HG03103 (cell line): ENCODE measurements at regions not wholly inside any gene's neighbourhood (a gene's known extent, or its start where the extent isn't known, plus 50 kb on each side); places are given as distances from the start of the nearest gene placed in this dataset.

Experiments
- ATAC-seq: cut with Tn5 transposase; IDR thresholded peaks from one replicate; pipeline ENCODE4 v1.9.1; 2021; ENCODE audit warnings: low read depth; ENCODE audit not compliant: unreplicated experiment

DNA sequence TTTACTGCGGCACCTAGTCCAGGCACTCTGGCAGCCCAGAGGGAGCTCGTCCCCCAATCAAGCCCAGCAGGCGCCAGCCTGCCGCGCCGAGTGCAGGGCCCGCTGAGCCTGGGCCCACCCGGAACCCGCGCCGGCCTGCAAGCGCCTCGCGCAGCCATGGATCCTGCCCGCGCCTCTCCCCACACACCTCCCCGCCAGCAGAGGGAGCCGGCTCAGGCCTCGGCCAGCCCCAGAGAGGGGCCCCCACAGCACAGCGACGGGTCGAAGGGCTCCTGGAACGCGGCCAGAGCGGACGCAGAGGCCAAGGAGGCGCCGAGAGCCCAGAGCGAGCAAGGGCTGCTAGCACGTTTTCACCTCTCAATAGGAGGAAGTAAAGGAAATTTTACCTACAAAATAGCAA lies 767.0 kb downstream of the MRPL39 start:
- no peak for ATAC-seq

DNA sequence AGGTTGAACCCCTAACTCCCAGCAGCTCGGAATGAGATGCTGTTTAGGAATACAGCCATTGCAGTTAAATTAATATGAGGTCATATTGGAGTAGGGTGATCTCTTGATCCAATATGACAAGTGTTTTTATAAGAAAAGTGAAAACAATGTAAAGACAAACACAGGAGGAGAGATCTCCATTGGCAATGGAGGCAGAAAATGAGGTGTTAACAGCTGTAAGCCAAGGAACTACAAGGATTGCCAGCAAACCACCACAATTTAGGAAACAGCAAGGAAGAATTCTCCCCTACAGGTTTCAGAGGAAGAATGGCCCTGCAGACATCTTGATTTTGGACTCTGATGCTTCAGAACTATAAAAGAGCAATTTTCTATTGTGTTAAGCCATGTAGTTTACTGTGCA lies 774.3 kb downstream of the MRPL39 start:
- ATAC-seq: no peak

GRCh38 chr21:24829397-24829796 lies 777.9 kb downstream of the MRPL39 start:
- ATAC-seq: no peak

DNA sequence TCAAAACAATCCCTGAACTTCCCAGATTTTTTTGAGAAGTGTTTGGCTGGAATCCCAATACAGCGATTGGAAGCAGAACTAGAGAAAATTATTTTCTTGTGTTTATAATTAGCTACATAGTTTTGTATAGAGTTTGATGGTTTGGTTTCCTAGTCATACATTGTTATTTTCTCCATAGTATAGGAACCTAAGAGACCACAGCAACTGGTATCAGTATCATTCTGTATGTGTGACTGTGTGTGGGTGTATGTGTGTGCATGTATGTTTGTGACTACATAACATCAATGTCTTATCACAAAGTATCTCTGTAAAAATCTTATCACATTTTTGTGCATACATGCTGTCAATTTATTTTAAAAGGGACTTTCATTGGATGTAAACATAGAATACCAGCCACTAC lies 780.5 kb downstream of the MRPL39 start:
- ATAC-seq: no peak

GRCh38 chr21:24825348-24825747 lies 781.9 kb downstream of the MRPL39 start:
- ATAC-seq: no peak

GRCh38 chr21:24824209-24824608 lies 783.1 kb downstream of the MRPL39 start:
- no peak for ATAC-seq

DNA sequence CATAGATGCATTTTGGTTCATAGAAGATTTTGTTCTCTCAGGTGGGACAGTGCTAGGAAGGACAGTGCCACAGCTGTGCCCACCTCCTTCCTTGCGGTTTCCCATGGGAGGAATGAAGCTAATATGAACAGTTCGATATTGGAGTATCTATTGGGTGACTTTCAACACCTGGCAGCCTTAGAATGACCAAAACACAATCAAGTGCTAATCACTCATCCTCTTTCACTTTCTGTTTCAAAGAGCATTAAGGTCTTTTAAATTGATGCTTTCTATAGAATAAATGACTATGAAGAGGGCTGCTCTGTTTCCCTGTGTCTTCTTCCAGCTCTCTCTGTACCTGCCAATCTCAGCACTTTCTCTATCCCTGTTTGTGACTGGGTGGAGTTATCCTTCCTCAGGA lies 784.0 kb downstream of the MRPL39 start:
- ATAC-seq: no peak

DNA sequence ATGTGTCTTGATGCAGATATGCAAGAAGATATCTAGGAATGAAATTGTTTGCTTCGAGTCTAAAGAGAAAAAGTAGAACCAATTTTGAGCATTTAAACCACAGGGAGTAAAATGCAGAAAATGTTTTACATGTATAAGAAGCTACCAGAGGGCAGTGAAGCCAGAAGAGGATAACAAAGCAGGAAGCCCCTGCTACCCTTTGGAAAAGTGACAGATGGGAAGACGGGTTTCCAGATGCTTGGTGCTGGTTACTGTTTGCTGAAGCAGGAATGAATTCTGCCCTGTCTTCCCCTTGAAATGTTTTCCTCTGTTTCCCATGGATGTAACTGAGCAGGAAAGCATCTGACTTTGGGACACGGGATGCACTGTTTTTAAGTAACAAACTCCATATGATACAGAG lies 822.2 kb downstream of the MRPL39 start:
- ATAC-seq: no peak

DNA sequence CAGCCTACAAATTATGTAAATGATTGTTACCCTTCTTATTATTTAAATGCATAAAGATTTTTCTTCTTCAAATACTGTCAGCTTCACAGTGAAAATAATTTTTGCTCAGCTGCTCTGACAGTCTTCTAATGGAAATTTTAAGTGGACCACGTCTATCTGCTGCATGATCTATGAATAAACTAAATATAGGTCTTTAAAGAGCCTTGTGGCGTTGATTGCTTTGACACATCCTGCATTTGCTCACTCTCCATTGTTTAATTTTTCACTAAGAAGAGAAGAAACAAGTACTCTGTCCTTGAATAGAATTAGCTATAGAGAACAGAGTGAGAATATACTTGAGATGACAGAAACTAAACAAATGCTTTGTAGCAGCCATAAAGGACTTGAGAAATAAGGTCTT lies 826.1 kb downstream of the MRPL39 start:
- ATAC-seq: no peak

- ATAC-seq: no peak
These were observed 847.8 kb downstream of the MRPL39 start for GRCh38 chr21:24759348-24760075.

DNA sequence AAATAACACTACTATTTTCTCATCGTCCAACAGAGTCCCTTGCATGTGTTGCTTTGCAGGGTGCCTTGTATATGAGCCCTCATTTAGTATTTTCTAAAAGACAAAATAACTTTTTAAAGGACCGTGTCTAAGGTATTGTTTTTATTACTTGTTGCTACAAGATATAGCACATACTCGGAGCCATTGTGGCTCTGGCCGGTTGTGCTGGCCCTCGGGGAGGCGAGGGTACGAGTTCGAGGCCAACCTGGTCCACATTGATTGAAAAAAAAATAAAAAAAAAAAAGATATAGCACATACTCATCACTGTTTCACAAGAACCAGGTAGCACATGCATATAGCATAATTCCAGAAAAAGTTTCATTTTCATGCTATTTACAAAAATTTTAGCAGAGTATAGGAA lies 869.2 kb downstream of the MRPL39 start:
- no peak for ATAC-seq

GRCh38 chr21:24737296-24737850 lies 869.9 kb downstream of the MRPL39 start:
- no peak for ATAC-seq

- no peak for ATAC-seq
These were observed 876.6 kb downstream of the MRPL39 start for GRCh38 chr21:24730661-24731060.

DNA sequence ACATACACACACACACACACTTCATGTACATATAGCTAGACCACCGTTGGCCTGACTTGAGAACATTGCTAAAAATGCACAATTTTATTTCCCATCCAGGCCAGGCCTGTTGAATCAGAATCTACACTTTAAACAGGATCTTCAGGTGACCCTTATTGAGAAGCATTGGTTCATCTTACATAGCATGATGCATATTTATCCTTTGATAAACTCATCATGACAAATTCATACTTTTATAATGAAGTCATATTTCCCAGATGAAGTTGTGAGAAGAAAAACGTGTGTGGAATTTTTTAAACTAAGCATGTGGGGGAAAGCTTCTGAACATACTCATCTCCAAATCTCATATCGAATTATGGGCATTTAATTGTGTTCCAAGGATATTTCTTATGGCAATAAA lies 877.7 kb downstream of the MRPL39 start:
- ATAC-seq: no peak

DNA sequence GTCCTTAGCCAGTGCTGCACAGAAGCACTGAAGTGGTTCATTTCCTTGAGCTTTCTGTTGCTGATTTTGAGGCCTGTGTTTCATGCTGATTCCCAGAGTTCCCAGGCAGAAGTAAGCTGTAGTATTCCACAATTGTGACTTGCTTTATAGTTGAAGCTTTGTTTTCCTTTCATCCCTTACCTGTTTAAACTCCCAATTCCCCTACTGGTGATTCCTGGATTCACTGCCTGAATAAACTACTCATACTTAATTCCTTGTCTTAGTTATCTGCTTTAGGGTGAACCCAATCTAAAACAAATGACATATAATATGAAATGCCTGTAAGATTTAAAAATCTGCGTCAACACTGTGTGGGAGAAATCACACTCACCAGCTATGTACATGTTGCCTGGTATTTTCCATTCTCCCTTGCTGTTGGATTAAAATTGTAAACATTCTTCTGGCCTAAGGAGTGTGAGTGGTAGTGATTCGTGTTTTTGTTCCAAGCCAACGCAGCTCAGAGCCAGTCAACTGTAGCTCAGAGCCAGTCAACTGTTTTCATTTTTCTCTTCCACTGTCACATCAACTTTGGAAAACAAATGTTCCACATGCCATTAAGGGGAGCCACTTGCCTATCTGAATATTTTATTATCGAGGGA lies 879.4 kb downstream of the MRPL39 start:
- ATAC-seq: no peak

DNA sequence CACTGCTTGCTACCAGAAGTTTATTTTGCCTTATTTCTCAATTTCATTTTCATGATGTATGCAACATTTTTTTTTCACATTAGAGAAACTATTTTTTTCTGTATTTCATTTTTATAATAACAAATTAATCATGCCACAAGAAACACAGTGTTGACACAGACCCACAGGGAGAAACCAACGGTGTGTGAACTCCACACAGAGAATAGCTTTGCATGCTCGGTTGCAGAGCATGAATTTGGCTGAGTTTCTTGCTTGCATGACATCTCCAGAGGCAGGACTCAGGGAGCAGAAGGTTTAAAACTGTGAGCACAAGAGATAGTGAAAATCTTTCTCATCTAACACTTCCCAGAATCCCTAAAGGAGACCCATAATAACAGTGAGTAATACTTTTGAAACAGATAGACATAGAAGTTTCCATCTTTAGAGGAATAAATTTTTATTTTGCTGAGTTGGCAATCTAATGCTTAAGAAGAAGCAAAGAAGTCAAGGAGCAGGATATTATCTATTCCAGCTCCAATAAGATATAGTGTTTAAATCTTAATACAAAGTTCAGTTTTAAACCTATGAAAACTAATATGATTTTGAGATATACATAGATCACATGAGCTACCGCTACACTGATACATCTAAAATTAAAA lies 890.9 kb downstream of the MRPL39 start:
- no peak for ATAC-seq

DNA sequence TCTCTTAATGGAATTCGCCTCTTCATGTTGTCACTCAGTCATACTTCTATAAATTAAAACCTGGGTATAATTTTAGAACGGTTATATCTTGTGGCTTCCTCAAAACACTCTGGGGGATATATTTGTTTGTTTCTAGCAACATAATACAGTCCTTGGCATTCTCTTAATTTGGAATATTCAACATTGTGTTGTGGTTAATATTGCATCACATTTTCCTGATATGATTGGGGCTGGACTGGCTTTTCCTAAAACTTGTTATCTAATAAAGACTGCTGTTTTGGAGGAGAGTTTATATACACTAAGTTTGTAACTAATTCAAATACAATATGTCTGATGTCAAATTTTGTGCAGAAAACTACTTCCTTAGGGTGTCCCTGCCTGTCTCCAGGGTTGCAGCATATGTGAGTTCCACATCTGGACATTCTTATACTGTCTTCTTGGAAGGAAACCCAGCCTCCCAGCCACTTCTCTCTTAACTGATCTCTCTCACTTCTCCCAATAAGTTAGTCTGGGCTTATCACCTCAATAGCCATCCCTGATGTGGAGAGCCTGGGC lies 892.6 kb downstream of the MRPL39 start:
- no peak for ATAC-seq

DNA sequence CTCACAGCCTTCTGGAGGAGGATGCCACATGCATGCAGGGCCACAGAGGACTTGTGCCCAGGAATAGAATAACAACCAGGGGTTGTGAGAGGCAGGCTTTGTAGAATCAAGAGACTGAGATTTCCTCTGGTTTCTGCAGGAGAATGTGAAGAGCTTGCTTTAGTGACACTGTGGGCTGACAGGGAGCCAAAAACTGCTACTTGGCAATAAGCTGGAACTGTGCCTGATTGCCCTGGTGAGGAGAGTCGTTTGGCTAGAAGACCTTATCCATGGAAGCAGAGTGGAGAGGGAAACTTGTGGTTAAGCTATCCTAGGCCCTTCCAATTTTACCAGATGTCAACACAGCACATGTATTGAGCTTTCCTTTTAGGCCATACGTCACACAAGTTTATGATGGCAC lies 902.1 kb downstream of the MRPL39 start:
- ATAC-seq: no peak

DNA sequence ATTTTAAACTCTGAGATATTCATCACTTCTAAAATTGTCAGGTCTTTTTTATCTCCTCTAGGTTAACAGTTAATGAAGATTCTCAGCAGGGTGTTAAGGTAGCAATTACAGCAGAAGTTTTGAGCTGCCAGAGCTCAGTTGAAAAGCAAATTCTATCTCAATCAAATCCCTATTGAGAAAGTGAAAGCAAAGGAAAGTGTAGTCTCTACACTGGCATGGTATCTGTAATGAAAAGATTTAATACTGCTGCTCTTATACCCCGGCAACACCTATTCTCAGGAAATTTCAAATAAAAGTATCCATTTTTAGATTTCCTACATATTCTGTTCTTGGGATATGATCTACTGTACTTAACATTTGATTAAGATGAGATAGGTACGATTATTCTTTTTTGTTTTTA lies 913.5 kb downstream of the MRPL39 start:
- no peak for ATAC-seq

- no peak for ATAC-seq
These were observed 925.8 kb downstream of the MRPL39 start for GRCh38 chr21:24681456-24681855.

- no peak for ATAC-seq
These were observed 935.4 kb downstream of the MRPL39 start for GRCh38 chr21:24671901-24672300.
